Naive thymus-derived CD8-positive, alpha-beta T cell (primary cell): ENCODE measurements at regions not wholly inside any gene's neighbourhood (a gene's known extent, or its start where the extent isn't known, plus 50 kb on each side); places are given as distances from the start of the nearest gene placed in this dataset.

ENCODE experiments used
- ATAC-seq, 2 donors: fragments of 150-1000 bp; cut with Tn5 transposase in 1 of 2; sonication (Bioruptor Pico), chemical (Tn5 transposase) in 1 of 2; 1 replicate in 1 of 2; 2 replicates in 1 of 2; pipeline ENCODE4 v1.10.0; 2021; ENCODE audit warnings: mild to moderate bottlenecking in 2 of 2, moderate library complexity in 2 of 2
- POLR2A ChIA-PET: fragments of 350-600 bp; sonication (Branson Sonifier 250); formaldehyde crosslinking; loops from one replicate; lab custom pipeline; 2021; ENCODE audit warnings: antibody characterized with exemption; lab: Charles Lee
- DNase-seq, 10 donors: peaks; one replicate each; pipeline versions ENCODE4 v3.0.0 to v3.0.0-alpha.2; 2020 to 2022
- H3K27ac Mint-ChIP-seq, 10 donors: one replicate each; pipeline ENCODE4 v1.8.0; 2020 to 2022; ENCODE audit warnings: mild to moderate bottlenecking in 10 of 10, mixed read lengths in 10 of 10, moderate library complexity in 4 of 10, inconsistent platforms in 1 of 10
- H3K27me3 Mint-ChIP-seq, 5 donors: one replicate each; pipeline ENCODE4 v1.8.0; 2021 to 2022; ENCODE audit warnings: mixed read lengths in 5 of 5
- H3K36me3 Mint-ChIP-seq, 3 donors: one replicate each; pipeline ENCODE4 v1.8.0; 2020 to 2022; ENCODE audit warnings: mixed read lengths in 3 of 3, mild to moderate bottlenecking in 2 of 3, inconsistent platforms in 1 of 3
- H3K4me1 Mint-ChIP-seq, 4 donors: one replicate each; pipeline ENCODE4 v1.8.0; 2021 to 2022; ENCODE audit warnings: mixed read lengths in 4 of 4
- H3K4me3 Mint-ChIP-seq, 10 donors: one replicate each; pipeline ENCODE4 v1.8.0; 2020 to 2022; ENCODE audit warnings: mild to moderate bottlenecking in 10 of 10, mixed read lengths in 10 of 10, moderate library complexity in 6 of 10, inconsistent platforms in 1 of 10
- H3K9me3 Mint-ChIP-seq, 9 donors: one replicate each; pipeline ENCODE4 v1.8.0; 2020 to 2022; ENCODE audit warnings: mixed read lengths in 9 of 9, mild to moderate bottlenecking in 3 of 9, inconsistent platforms in 1 of 9, moderate library complexity in 1 of 9

DNA sequence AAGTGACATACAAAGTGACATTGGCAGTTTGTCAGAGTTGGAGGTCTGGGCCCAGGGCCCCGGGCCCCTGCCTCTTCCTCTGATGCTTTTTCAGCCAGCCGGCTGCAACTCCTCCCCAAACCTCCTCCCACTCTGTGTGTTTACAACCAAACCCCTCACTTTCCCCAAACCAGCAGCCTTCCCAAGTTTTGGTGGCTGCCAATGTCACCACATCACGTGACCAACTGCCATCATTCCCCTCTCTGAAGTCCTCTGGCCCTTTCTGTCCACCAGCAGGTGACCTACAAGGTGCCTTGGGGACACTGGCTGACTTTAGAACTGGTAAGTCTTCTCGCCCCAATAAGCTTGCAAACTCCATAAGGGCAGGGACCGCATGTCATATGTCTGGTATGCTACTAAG is 357.7 kb downstream of the BCOR start:
- DNase-seq (no peak), ATAC-seq (no peak)
- POLR2A ChIA-PET, result interaction anchor here (0.6 kb wide), 1 partner anchor 42 kb away, joined by 5 read pairs; no protein-coding TSS in a partner anchor
- Mint-ChIP-seq H3K36me3 (no peaks in the 10 kb centered on the region), H3K4me1 (peaks cover 0 to 5% (median 0%) of the 10 kb centered on the region in 4 donors), H3K9me3 (no peaks in the 10 kb centered on the region), H3K27ac (no peak overlapping the region), H3K4me3 (no peak overlapping the region), H3K27me3 (no peaks in the 10 kb centered on the region)

DNA sequence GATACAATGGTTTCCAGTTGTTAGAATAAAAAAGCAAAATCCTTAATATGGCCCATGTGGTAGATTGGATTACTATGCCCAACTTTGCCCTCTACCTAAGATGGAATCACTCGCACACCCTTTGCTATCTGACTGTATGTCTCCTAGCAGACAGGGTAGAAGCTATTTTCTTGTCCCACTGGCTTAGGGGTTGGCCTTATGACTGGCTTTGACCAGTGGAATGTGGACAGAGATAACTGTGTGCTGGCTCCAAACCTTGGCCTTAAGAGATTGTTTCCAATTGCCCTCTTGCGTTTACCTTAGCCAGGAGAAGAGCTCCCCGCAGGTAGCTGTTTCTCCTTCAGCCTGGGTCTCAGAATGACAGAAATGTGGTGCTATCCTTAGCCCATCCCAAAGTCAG is 355.9 kb downstream of the BCOR start:
- Mint-ChIP-seq H3K9me3 (no peaks in the 10 kb centered on the region), H3K36me3 (no peaks in the 10 kb centered on the region), H3K27ac (no peak overlapping the region), H3K4me1 (peaks cover 0 to 5% (median 0%) of the 10 kb centered on the region in 4 donors), H3K4me3 (no peak overlapping the region), H3K27me3 (no peaks in the 10 kb centered on the region)
- DNase-seq, result no peak
- POLR2A ChIA-PET, result no interaction called here
- no peak for ATAC-seq

DNA sequence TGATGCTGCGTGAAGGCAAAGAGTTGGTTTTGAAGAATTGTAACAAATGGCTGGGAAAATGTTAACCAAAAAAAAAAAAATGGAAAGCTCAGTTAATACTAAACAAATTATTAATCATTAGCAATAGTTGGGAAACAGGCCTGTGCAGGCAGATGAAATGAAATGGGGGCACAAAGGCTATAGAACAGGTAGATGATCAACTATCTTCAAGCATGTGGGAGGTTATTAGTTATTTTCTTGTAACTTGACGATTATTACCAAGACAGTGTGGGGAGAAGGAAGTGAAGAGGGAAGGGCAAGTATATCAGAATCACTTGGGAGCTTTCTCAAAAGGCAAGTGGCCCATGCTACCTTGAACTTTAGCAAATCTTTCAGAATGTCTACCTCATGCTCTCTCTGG is 351.9 kb downstream of the BCOR start:
- DNase-seq, result no peak
- Mint-ChIP-seq H3K9me3 (no peaks in the 10 kb centered on the region), H3K36me3 (no peaks in the 10 kb centered on the region), H3K27me3 (no peaks in the 10 kb centered on the region), H3K4me3 (no peak overlapping the region), H3K27ac (no peak overlapping the region), H3K4me1 (peaks cover 0 to 10% (median 4%) of the 10 kb centered on the region in 4 donors)
- POLR2A ChIA-PET, result no interaction called here
- no peak for ATAC-seq

DNA sequence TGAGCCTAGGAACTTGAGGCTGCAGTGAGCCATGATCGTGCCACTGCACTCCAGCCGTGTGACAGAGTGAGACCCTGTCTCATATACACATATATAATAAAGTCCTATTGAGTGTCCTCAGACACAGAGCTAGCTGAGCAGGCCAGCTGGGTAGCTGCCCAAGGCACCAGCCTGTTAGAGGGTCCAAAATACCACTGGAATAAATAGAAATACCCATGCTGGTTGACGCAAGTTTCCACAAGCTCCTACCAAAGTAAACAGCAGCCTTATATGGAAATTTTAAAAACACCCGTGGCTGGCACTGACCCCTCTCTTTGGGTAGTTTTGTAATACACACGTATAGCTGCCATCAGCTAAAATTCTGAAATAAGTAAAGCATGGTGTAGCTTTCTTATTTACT is 348.6 kb downstream of the BCOR start:
- Mint-ChIP-seq H3K27me3 (no peaks in the 10 kb centered on the region), H3K36me3 (no peaks in the 10 kb centered on the region), H3K27ac (no peak overlapping the region), H3K9me3 (no peaks in the 10 kb centered on the region), H3K4me1 (peaks cover 2 to 14% (median 10%) of the 10 kb centered on the region in 4 donors), H3K4me3 (no peak overlapping the region)
- ATAC-seq, result no peak
- DNase-seq, result no peak
- POLR2A ChIA-PET, result no interaction called here

DNA sequence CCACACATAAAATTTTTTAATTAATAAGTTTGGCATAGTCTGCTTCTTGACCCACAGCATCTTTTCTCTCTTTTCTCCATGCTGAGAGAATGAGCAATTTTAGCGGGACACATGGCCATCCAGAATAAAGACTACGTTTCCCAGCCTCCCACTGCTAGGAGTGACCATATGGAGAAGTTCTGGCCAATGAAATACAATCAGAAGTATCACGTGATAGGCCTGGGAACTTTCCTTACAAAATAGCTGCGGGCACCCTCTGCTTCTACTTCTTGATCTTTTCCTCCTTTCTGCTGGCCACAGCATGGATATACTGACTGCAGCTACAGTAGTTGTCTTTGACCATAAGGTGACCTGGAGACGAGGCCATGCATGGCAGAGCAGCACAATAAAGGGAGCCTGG is 348.0 kb downstream of the BCOR start:
- DNase-seq (no peak), ATAC-seq (no peak)
- Mint-ChIP-seq H3K4me1 (peaks cover 2 to 14% (median 10%) of the 10 kb centered on the region in 4 donors), H3K27ac (peak overlapping the region in 1 of 10 donors; percentile 16), H3K36me3 (no peaks in the 10 kb centered on the region), H3K27me3 (no peaks in the 10 kb centered on the region), H3K4me3 (no peak overlapping the region), H3K9me3 (no peaks in the 10 kb centered on the region)
- POLR2A ChIA-PET, result no interaction called here

DNA sequence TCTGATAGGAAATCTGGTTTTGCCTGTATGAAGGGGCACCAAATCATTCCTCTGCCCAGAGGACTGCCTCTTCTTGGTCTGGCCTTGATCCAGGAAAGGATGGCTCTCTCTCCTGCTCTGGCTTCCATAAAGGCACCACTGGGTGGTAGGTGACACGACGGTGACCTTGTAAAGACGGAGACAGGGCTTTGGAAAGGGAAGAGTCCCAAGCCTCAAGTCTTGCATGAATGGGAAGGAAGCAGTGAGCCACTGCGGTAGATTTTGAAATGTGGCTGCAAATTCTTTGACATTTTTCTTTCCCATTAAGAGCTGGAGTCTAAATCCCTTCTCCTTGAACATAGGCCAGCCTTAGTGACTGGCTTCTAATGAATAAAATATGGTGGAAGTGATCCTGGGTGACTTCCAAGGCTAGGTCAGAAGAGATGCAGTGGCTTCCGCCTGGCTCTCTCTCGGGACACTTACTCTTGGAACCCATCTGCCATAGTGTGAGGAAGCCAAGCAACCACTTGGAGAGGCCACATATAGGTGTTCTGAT is 347.4 kb downstream of the BCOR start:
- ATAC-seq (no peak), DNase-seq (no peak)
- Mint-ChIP-seq H3K27ac (no peak overlapping the region), H3K27me3 (no peaks in the 10 kb centered on the region), H3K4me3 (no peak overlapping the region), H3K36me3 (no peaks in the 10 kb centered on the region), H3K4me1 (peaks cover 2 to 14% (median 10%) of the 10 kb centered on the region in 4 donors), H3K9me3 (no peaks in the 10 kb centered on the region)
- POLR2A ChIA-PET, result no interaction called here

DNA sequence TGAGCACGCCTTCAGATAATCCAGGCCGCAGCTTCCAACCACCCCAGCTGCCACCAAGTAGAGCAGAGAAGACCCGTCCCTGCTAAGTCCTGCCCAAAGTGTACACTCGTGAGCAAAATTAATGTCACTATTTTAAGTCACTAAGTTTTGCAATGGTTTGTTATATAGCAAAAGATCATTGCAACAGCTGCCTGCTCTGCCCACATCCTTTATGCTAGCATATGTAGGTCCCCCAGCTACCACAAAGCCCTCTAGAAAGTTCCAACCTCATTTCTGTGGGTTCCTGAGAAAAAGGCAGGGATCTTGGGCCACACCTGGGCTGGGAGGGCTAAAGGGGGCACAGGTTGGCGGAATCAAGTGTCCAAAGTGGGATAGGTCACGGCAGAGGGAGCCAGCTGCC is 346.9 kb downstream of the BCOR start:
- POLR2A ChIA-PET, result no interaction called here
- Mint-ChIP-seq H3K4me3 (no peak overlapping the region), H3K27me3 (no peaks in the 10 kb centered on the region), H3K9me3 (no peaks in the 10 kb centered on the region), H3K27ac (peak overlapping the region in 1 of 10 donors; percentile 32), H3K36me3 (no peaks in the 10 kb centered on the region), H3K4me1 (peaks cover 2 to 14% (median 10%) of the 10 kb centered on the region in 4 donors)
- ATAC-seq, result peak in 1 of 2 donors; percentile 22
- peak in 1 of 10 donors; percentile 23 for DNase-seq

DNA sequence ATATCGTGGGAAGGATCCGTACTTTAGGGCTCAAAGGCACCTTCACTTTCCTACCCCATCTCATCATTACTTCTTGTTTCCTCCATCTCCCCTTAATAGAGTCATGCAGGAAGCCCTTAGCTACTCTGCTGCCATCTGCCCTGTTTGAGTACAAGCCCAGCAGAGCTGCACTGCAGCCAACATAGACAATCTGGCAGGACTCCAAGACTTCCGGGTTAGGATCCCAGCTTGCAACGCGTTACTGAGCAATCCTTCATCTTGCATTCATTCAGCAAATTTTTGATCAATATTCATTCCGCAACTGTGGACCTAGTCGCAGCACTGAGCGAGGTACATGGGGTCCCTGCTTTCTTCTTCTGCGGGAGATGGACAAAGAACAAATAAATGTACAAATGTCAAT is 344.9 kb downstream of the BCOR start:
- no peaks in the 10 kb centered on the region for H3K36me3 Mint-ChIP-seq
- no peak overlapping the region for H3K27ac Mint-ChIP-seq
- peaks cover 2 to 14% (median 10%) of the 10 kb centered on the region in 4 donors for H3K4me1 Mint-ChIP-seq
- POLR2A ChIA-PET, result no interaction called here
- DNase-seq (no peak), ATAC-seq (no peak)
- no peaks in the 10 kb centered on the region for H3K9me3 Mint-ChIP-seq
- no peaks in the 10 kb centered on the region for H3K27me3 Mint-ChIP-seq
- H3K4me3 Mint-ChIP-seq, result no peak overlapping the region

DNA sequence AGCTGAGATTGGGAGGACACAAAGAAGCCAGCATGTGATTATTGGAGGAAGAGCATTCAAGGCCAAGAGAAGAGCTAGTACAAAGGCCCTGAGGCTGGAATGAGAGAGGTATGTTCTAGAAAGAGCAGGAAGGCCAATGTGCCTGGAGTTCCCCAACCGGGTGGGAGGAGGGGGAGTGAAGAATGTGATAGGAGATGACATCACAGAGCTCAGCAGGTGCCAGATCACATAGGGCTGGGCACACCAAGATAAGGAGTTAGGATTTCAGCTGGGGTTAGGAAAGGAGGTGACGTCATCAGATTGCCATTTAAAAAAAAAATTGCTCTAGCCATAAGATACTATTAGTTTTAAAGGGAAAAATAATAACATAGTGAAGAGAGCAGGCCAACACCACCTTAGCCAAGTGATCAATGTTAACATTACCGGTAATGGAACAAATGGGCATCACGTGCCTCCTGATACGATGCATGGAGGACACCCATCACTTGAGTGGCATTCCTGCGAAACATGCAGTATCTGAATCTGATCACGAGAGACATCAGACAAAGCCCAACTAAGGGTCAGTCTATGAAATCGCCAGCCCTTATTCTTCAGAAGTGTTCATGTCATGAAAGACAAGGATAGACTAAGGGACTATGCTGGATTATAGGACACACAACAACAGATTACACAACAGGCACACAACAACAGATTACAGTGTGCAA is 344.3 kb downstream of the BCOR start:
- H3K9me3 Mint-ChIP-seq, result no peaks in the 10 kb centered on the region
- no peak overlapping the region for H3K27ac Mint-ChIP-seq
- DNase-seq, result no peak
- no peaks in the 10 kb centered on the region for H3K27me3 Mint-ChIP-seq
- no peak for ATAC-seq
- POLR2A ChIA-PET, result no interaction called here
- H3K36me3 Mint-ChIP-seq, result no peaks in the 10 kb centered on the region
- H3K4me3 Mint-ChIP-seq, result no peak overlapping the region
- H3K4me1 Mint-ChIP-seq, result peaks cover 2 to 14% (median 10%) of the 10 kb centered on the region in 4 donors

DNA sequence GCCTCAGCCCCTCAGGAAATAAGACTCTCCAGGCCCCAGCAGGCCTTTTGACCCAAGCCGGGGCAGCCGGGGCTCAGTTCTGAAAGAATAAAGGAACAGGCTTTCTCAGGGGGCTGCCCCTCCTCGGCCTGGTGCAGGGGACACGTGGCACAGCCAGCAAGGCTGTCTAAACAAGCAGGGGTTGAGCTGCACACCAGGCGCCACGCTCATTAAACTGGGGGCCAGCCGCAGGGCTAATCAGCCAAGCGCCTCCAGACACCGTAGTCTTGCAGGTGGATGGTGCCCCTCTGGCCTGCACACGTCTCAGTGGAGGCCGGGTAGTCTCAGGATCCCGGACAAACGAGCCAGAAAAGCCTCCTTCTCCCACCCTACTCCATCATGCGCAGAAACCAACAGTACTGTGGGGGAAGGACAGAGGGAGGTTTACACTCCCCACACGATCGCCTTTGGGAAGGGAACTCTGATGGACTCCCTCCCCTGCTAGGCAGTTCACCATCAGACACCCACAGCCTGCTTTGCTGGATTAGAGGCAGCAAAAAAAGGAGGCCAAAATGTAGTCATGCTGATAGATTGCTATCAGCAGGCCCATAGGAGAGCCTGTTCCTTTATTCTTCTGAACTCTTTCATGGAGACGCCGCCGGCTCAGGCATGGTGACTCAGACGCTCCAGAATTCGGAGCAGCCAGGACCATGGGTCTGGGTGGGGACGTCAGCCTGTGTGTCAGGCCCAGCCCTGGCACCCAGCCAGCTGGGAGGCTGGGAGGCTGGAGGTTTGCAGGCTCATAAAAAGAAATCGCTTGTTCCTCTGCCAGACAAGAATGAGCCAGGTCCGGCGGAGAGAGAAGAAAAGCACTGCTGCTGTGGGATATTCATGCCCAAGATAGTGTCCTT is 342.4 kb downstream of the BCOR start:
- no peak for ATAC-seq
- Mint-ChIP-seq H3K4me1 (peaks cover 2 to 13% (median 7%) of the 10 kb centered on the region in 4 donors), H3K36me3 (no peaks in the 10 kb centered on the region), H3K27ac (no peak overlapping the region), H3K9me3 (no peaks in the 10 kb centered on the region), H3K4me3 (no peak overlapping the region), H3K27me3 (no peaks in the 10 kb centered on the region)
- no peak for DNase-seq
- POLR2A ChIA-PET, result no interaction called here

DNA sequence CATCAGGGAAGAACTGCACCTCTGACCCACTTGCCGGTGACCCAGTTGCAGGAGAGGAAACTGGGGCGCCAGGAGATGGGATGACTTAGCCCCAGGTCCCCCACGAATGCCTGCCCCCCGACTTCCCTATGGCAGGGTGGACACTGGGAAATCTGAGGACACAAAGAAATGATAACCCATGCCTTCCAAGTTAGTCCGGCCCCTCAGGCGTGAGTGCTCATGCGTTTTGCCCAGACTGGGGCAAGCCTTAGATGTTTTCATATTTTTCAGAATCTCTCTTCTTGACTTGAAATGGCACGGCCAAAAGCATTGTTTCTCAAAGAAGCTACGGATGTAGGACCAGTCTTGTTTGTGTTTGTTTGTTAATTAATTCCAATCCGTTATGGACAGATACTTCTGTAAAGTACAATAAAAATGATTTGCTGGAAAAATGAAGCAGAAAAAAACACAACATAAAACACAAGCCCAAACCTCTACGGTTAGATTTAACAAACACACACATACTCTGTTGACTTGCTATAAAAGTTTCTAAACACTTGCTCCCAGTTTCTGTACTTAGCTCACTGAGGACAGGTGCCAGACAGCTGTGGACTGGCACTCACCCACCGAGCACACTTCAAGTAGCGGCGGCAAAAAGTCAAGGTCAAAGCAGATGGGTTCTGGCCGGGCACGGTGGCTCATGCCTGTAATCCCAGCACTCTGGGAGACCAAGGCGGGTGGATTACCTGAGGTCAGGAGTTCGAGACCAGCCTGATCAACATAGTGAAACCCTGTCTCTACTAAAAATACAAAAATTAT is 341.5 kb downstream of the BCOR start:
- DNase-seq (no peak), ATAC-seq (no peak)
- Mint-ChIP-seq H3K27ac (no peak overlapping the region), H3K36me3 (no peaks in the 10 kb centered on the region), H3K27me3 (no peaks in the 10 kb centered on the region), H3K4me3 (no peak overlapping the region), H3K9me3 (no peaks in the 10 kb centered on the region), H3K4me1 (peaks cover 0 to 5% (median under 1%) of the 10 kb centered on the region in 4 donors)
- POLR2A ChIA-PET, result no interaction called here

DNA sequence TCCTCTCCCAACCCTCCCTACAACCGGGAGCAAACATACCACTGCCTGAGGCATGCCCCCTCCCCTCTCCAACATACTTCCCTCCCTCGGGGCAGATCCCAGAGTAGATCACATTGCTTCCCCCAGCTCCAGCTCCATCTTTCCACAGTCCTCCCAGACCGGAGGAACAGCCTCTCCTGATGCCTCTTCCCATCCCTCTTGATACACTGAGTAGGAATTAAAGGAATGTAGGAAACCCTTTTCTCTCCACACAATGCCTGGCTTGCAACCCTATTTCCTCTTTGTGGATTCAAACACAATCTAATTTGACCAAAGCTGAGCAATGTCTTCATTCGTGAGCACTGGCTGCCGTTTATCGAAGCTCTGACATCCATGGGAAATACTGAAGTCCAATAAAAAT is 339.8 kb downstream of the BCOR start:
- Mint-ChIP-seq H3K4me1 (peaks cover 0 to 2% (median under 1%) of the 10 kb centered on the region in 4 donors), H3K4me3 (no peak overlapping the region), H3K27me3 (no peaks in the 10 kb centered on the region), H3K27ac (no peak overlapping the region), H3K9me3 (no peaks in the 10 kb centered on the region), H3K36me3 (no peaks in the 10 kb centered on the region)
- ATAC-seq, result no peak
- POLR2A ChIA-PET, result interaction anchor here (0.6 kb wide), 1 partner anchor 93 kb away, joined by 3 read pairs; no protein-coding TSS in a partner anchor
- no peak for DNase-seq
